PC-3 (cell line): ENCODE measurements at regions not wholly inside any gene's neighbourhood (a gene's known extent, or its start where the extent isn't known, plus 50 kb on each side); places are given as distances from the start of the nearest gene placed in this dataset.

Experiments
- ATAC-seq: fragments of 200-7000 bp; cut with Tn5 transposase; 2 replicates; pipeline ENCODE4 v1.9.1; 2020; ENCODE audit warnings: mild to moderate bottlenecking, moderate library complexity
- BruUV-seq: library from RNA; stranded (reverse); fragments of 400-500 nt; replicated peaks from 2 replicates; lab custom pipeline; 2021; lab: Mats Ljungman, UMichigan
- CTCF ChIA-PET: fragments of 300-600 bp; sonication (Branson Sonifier 250); formaldehyde crosslinking; loops from one replicate; lab custom pipeline; 2022; ENCODE audit warnings: antibody characterized with exemption; lab: Charles Lee
- POLR2A ChIA-PET: fragments of 300-600 bp; sonication (Branson Sonifier 250); formaldehyde crosslinking; loops from one replicate; lab custom pipeline; 2022; ENCODE audit warnings: antibody characterized with exemption; ENCODE audit not compliant: unreplicated experiment; lab: Charles Lee
- DNase-seq: peaks from one replicate; pipeline ENCODE4 v3.0.0-alpha.2; 2015
- H2AFZ ChIP-seq: fragments of 300-600 bp; sonication (generic); 2 replicates; pipeline ENCODE4 v1.6.0; 2016; ENCODE audit warnings: antibody characterized with exemption, low read length
- H3F3A ChIP-seq: fragments of 300-600 bp; sonication (generic); one replicate; pipeline ENCODE4 v1.6.0; 2017; ENCODE audit warnings: antibody characterized with exemption, low read length, control low read depth, mild to moderate bottlenecking; ENCODE audit not compliant: unreplicated experiment
- H3K27ac ChIP-seq: fragments of 300-600 bp; sonication (generic); 2 replicates; pipeline ENCODE4 v1.5.1; 2016; ENCODE audit warnings: mild to moderate bottlenecking, low read length
- H3K27me3 ChIP-seq: fragments of 300-600 bp; sonication (generic); 2 replicates; pipeline ENCODE4 v1.6.1; 2016; ENCODE audit warnings: low read length, mixed read lengths
- H3K36me3 ChIP-seq: fragments of 300-600 bp; sonication (generic); 2 replicates; pipeline ENCODE4 v1.6.1; 2016; ENCODE audit warnings: low read depth, mixed run types, low read length, mixed read lengths
- H3K4me1 ChIP-seq: fragments of 300-600 bp; sonication (generic); 2 replicates; pipeline ENCODE4 v1.5.1; 2016; ENCODE audit warnings: low read length; ENCODE audit not compliant: insufficient read depth
- H3K4me2 ChIP-seq: fragments of 300-600 bp; sonication (generic); 2 replicates; pipeline ENCODE4 v1.6.0; 2016; ENCODE audit warnings: low read length
- H3K4me3 ChIP-seq: fragments of 300-600 bp; sonication (generic); 2 replicates; pipeline ENCODE4 v1.5.1; 2016; ENCODE audit warnings: mild to moderate bottlenecking, low read length, mixed read lengths
- H3K79me2 ChIP-seq: fragments of 300-600 bp; sonication (generic); 2 replicates; pipeline ENCODE4 v1.6.1; 2017; ENCODE audit warnings: low read length, mixed read lengths
- H3K9ac ChIP-seq: fragments of 300-600 bp; sonication (generic); 2 replicates; pipeline ENCODE4 v1.6.0; 2016; ENCODE audit warnings: mild to moderate bottlenecking, low read length
- H3K9me2 ChIP-seq: fragments of 300-600 bp; sonication (generic); replicated peaks from 2 replicates; pipeline ENCODE4 v1.6.1; 2016; ENCODE audit warnings: mixed run types, low read length, mixed read lengths
- H3K9me3 ChIP-seq: fragments of 300-600 bp; sonication (generic); 2 replicates; pipeline ENCODE4 v1.6.1; 2016; ENCODE audit warnings: low read length, mixed read lengths
- H4K20me1 ChIP-seq: fragments of 300-600 bp; sonication (generic); 2 replicates; pipeline ENCODE4 v1.6.1; 2016; ENCODE audit warnings: low read length, mixed read lengths
- CTCF ChIP-seq: fragments of 300-600 bp; sonication (generic); conservative IDR thresholded peaks from 2 replicates; pipeline ENCODE4 v1.5.1; 2017; ENCODE audit warnings: antibody characterized with exemption, low read depth, mild to moderate bottlenecking, low read length
- EZH2 ChIP-seq: fragments of 300-600 bp; sonication (generic); IDR thresholded peaks from one replicate; pipeline ENCODE4 v1.6.1; 2017; ENCODE audit warnings: antibody characterized with exemption, mild to moderate bottlenecking, low read length; ENCODE audit not compliant: unreplicated experiment
- EZH2phosphoT487 ChIP-seq: fragments of 300-600 bp; sonication (generic); IDR thresholded peaks from 2 replicates; pipeline ENCODE4 v1.6.1; 2018; ENCODE audit warnings: mild to moderate bottlenecking, antibody characterized with exemption, low read length, borderline replicate concordance
- intact Hi-C: fragments of 100-400 bp; cut with micrococcal nuclease; formaldehyde crosslinking; loops from 2 replicates; pipeline ENCODE4 v1.9.0; 2023

- H3K4me3 ChIP-seq: no peak overlapping the region
- peaks cover 10% of the 10 kb centered on the region for H3K4me1 ChIP-seq
- no peaks in the 10 kb centered on the region for H3K27me3 ChIP-seq
- no peak overlapping the region for H3K27ac ChIP-seq
- peak overlapping the region; percentile 24; the same call in 1 of the 2 replicates for H2AFZ ChIP-seq
- intact Hi-C loops: no loop called here
- ATAC-seq: peak; percentile 41
- CTCF ChIA-PET: interaction anchor here (0.6 kb wide), 1 partner anchor 196 kb away, joined by 3 read pairs; no protein-coding TSS in a partner anchor
- H3K36me3 ChIP-seq: no peaks in the 10 kb centered on the region
- no peak overlapping the region for H3K9ac ChIP-seq
- H4K20me1 ChIP-seq: no peaks in the 10 kb centered on the region
- H3K9me2 ChIP-seq: no peaks in the 10 kb centered on the region
- no peaks in the 10 kb centered on the region for H3K9me3 ChIP-seq
- H3K4me2 ChIP-seq: no peak overlapping the region
- BruUV-seq: no TSS peak
- TF ChIP-seq CTCF: no peak
- H3K79me2 ChIP-seq: no peaks in the 10 kb centered on the region
- no peaks in the 10 kb centered on the region for H3F3A ChIP-seq
- peak; percentile 11 for DNase-seq
- POLR2A ChIA-PET: no interaction called here
Observed at GRCh38 chr3:194879991-194880939, 194.6 kb downstream of the FAM43A start.

GRCh38 chr3:194880940-194881925 is 195.6 kb downstream of the FAM43A start:
- Histone ChIP-seq H3F3A (no peaks in the 10 kb centered on the region), H3K36me3 (no peaks in the 10 kb centered on the region), H3K9me3 (no peaks in the 10 kb centered on the region), H3K27ac (no peak overlapping the region), H4K20me1 (no peaks in the 10 kb centered on the region), H3K79me2 (no peaks in the 10 kb centered on the region), H3K27me3 (no peaks in the 10 kb centered on the region), H3K9ac (no peak overlapping the region), H3K4me2 (no peak overlapping the region), H2AFZ (no peak overlapping the region), H3K4me1 (peaks cover 10% of the 10 kb centered on the region), H3K4me3 (no peak overlapping the region), H3K9me2 (no peaks in the 10 kb centered on the region)
- no peak for ATAC-seq
- intact Hi-C loops: no loop called here
- BruUV-seq: no TSS peak
- no peak for TF ChIP-seq EZH2
- no peak for TF ChIP-seq EZH2phosphoT487
- no peak for TF ChIP-seq CTCF
- POLR2A ChIA-PET: no interaction called here
- CTCF ChIA-PET: no interaction called here
- no peak for DNase-seq
